Muscle of leg (tissue), 3 donors: ENCODE measurements at regions not wholly inside any gene's neighbourhood (a gene's known extent, or its start where the extent isn't known, plus 50 kb on each side); places are given as distances from the start of the nearest gene placed in this dataset.

Experiments
- DNase-seq: peaks from one replicate; pipeline ENCODE4 v3.0.0; 2013
- H3K27ac ChIP-seq: one replicate; pipeline ENCODE4 v1.5.1; 2013; ENCODE audit warnings: mild to moderate bottlenecking, low read length, control low read depth
- H3K27me3 ChIP-seq: one replicate; pipeline ENCODE4 v1.6.1; 2013; ENCODE audit warnings: low read length; ENCODE audit not compliant: control insufficient read depth, insufficient read depth
- H3K36me3 ChIP-seq: one replicate; pipeline ENCODE4 v1.6.1; 2013; ENCODE audit warnings: low read length; ENCODE audit not compliant: control insufficient read depth, insufficient read depth
- H3K4me1 ChIP-seq: one replicate; pipeline ENCODE4 v1.6.1; 2013; ENCODE audit warnings: low read length; ENCODE audit not compliant: control insufficient read depth, insufficient read depth
- H3K4me3 ChIP-seq: one replicate; pipeline ENCODE4 v1.5.1; 2013; ENCODE audit warnings: low read length, control low read depth
- H3K9me3 ChIP-seq: replicated peaks from 2 replicates; pipeline ENCODE4 v1.6.1; 2013; ENCODE audit warnings: low read depth, low read length; ENCODE audit not compliant: control insufficient read depth
- WGBS: methylation state at CpG from one replicate; pipeline ENCODE4 v1.1.5; 2013; ENCODE audit warnings: missing lambda C conversion rate; ENCODE audit not compliant: insufficient coverage; 5-methylcytosine and 5-hydroxymethylcytosine counted together

DNA sequence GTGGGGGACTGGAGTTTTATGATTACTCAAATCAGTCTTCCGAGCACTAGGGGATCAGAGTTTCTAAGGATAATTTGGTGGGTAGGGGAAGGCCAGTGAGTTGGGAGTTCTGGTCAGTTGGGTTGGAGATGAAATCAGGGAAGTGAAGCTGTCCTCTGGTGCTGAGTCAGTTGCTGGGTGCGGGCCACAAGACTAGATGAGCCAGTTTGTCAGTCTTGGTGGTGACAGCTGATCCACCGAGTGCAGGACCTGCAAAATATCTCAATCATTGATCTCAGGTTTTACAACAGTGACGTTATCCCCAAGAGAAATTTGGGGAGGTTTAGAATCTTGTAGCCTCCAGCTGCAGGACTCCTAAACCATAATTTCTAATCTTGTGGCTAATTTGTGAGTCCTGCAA lies 249.4 kb downstream of the FAM43A start:
- Histone ChIP-seq H3K27ac (peak overlapping the region; percentile 39), H3K27me3 (peaks cover 4% of the 10 kb centered on the region), H3K9me3 (peaks cover 5% of the 10 kb centered on the region), H3K36me3 (no peaks in the 10 kb centered on the region), H3K4me3 (no peak overlapping the region), H3K4me1 (peaks cover 41% of the 10 kb centered on the region)
- 92% methylated on average over 1 of the region's 4 CpGs for WGBS
- DNase-seq: no peak

DNA sequence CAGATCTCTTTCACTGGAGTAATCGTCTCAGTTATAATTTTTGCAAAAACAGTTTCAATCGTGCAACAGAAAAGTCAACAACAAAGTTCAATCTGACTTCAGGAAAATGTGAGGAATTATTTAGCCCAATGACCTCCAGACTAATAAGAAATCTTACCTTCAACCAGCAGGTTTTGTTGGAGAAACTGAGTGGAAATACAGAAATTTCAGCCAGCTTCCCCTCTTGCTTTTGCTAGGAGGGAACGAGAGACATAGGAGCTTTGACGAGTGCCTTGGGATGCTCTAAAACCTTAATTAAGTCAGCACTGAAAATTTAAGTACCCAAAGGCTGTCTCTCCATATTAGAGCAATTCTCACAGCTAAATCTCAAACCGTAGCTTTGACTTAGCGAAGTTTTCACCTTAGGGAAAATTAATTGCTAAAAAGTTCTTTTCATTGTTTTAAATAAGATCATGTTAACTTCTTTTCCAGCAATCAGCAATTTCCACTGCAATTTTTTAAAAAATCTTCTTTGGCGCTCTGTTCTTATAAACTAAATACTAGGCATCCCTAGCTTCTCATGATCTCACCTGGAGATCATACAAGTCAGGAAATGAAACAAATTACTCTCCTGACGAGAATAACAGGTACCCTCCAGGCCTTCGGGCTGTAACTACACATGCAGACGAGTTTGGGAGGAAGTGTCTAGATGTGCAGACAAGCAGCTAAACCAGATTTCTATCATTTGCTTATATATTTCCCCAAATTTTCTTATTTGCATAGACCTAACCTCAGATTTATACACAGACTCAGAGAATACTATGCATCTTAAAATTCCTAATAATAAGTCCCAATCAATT lies 250.2 kb downstream of the FAM43A start:
- Histone ChIP-seq H3K27ac (peak overlapping the region; percentile 47), H3K9me3 (peaks cover 5% of the 10 kb centered on the region), H3K4me1 (peaks cover 40% of the 10 kb centered on the region), H3K36me3 (no peaks in the 10 kb centered on the region), H3K27me3 (peaks cover 4% of the 10 kb centered on the region), H3K4me3 (no peak overlapping the region)
- peak; percentile 88 for DNase-seq
- WGBS: 69% methylated on average over 2 of the region's 10 CpGs

- H3K9me3 ChIP-seq: peaks cover 5% of the 10 kb centered on the region
- 41% methylated on average over 2 of the region's 4 CpGs for WGBS
- DNase-seq: no peak
- peak overlapping the region; percentile 47 for H3K27ac ChIP-seq
- no peaks in the 10 kb centered on the region for H3K36me3 ChIP-seq
- no peak overlapping the region for H3K4me3 ChIP-seq
- peaks cover 37% of the 10 kb centered on the region for H3K4me1 ChIP-seq
- peaks cover 4% of the 10 kb centered on the region for H3K27me3 ChIP-seq
Observed at GRCh38 chr3:194936659-194937058, 251.0 kb downstream of the FAM43A start.

DNA sequence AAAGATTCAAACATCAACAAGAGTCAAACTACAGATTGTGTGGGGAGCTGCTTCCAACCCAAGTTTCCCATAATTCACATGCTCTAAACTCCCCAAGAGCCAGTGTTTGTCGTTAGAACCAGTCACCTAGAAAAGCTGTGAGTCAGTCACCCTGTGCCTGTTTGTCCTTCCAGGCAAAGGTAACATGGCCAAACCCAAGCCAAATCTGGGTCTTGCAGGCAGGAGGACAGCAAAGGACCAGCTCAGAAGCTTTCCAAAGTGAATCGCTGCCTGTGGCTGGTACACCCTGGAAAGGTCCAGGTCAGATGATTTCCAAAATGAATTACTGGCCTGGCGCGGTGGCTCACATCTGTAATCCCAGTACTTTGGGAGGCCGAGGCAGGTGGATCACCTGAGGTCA lies 251.5 kb downstream of the FAM43A start:
- peaks cover 33% of the 10 kb centered on the region for H3K4me1 ChIP-seq
- peaks cover 4% of the 10 kb centered on the region for H3K27me3 ChIP-seq
- no peak overlapping the region for H3K4me3 ChIP-seq
- H3K36me3 ChIP-seq: no peaks in the 10 kb centered on the region
- no peak for DNase-seq
- H3K27ac ChIP-seq: peak overlapping the region; percentile 7
- H3K9me3 ChIP-seq: peaks cover 5% of the 10 kb centered on the region
- WGBS: 86% methylated on average over 5 of the region's 5 CpGs

DNA sequence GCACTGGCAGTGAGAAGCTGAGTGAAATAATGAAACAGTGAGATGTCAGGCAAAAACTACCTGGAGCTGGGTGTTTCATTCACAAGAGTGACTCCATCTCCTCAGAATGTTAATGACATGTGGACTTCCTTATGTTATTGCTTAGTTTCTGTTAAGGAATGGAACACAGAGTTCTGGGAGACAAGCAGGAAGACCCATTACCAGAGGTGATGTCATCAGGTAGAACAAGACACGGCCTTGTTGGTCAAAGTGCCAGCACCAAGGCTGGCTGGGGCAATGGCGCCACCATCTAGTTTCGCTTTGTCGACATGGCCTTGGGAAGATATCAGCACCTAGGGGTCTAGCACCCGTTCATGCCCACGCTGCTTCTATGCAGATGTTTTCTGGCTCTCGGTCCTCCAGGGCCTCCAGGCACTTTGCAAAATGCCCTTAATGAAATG lies 252.2 kb downstream of the FAM43A start:
- 92% methylated on average over 7 of the region's 7 CpGs for WGBS
- no peaks in the 10 kb centered on the region for H3K36me3 ChIP-seq
- no peak for DNase-seq

GRCh38 chr3:194938845-194939531 lies 253.3 kb downstream of the FAM43A start:
- no peak overlapping the region for H3K27ac ChIP-seq
- peaks cover 33% of the 10 kb centered on the region for H3K4me1 ChIP-seq
- WGBS: 75% methylated on average over 5 of the region's 8 CpGs
- no peak overlapping the region for H3K4me3 ChIP-seq
- H3K27me3 ChIP-seq: no peaks in the 10 kb centered on the region
- peak; percentile 73 for DNase-seq
- H3K36me3 ChIP-seq: no peaks in the 10 kb centered on the region
- H3K9me3 ChIP-seq: no peaks in the 10 kb centered on the region

More for the DNA sequence above, 252.2 kb downstream of the FAM43A start:
- H3K27ac ChIP-seq: no peak overlapping the region
- no peak overlapping the region for H3K4me3 ChIP-seq
- peaks cover 4% of the 10 kb centered on the region for H3K27me3 ChIP-seq
- H3K4me1 ChIP-seq: peaks cover 33% of the 10 kb centered on the region
- peaks cover 2% of the 10 kb centered on the region for H3K9me3 ChIP-seq

GRCh38 chr3:194939532-194939909 lies 253.8 kb downstream of the FAM43A start:
- Histone ChIP-seq H3K27ac (no peak overlapping the region), H3K4me1 (peaks cover 33% of the 10 kb centered on the region), H3K27me3 (no peaks in the 10 kb centered on the region), H3K9me3 (no peaks in the 10 kb centered on the region), H3K36me3 (no peaks in the 10 kb centered on the region), H3K4me3 (no peak overlapping the region)
- DNase-seq: no peak
- WGBS: 81% methylated on average over 5 of the region's 6 CpGs

DNA sequence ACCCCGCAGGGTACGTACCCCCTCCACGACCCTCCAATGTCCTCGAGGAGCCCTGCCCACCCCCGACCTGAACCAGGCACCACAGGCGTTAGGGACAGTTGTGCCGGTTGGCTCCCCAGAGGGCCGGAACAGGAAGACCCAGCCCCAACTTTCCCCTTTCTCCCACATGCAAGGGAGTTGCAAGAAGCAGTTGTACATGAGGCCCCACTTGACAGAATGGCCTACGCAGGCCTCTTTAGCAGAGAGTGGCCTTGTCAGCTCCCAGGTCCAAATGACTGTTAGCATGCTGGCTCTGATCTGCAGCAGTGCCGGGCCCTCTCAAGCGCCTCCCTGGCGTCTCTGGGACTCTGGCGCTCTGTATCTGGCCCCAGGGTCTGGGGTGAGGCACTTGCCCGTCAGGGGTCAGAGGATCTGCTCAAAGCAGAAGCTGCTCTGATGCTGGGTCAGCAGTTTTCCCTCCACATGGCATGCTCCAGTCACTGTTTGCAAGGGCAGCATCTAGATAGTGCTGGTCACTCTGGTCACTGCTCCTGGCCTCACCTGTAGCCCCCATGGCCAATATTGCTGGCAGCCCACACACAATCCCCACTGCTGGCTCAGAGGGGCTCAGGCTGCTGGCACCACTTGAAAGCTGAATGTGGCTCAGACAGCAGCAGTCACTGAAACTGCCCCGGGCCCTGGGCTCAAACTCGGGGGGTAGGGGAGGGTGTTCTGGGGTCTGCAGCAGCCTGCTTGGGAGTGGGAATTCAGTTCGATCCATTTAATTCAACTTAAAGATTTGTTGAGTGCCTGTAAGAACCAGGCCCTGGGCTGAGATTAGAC lies 254.5 kb downstream of the FAM43A start:
- Histone ChIP-seq H3K4me1 (peaks cover 28% of the 10 kb centered on the region), H3K27ac (no peak overlapping the region), H3K9me3 (no peaks in the 10 kb centered on the region), H3K4me3 (no peak overlapping the region), H3K27me3 (no peaks in the 10 kb centered on the region), H3K36me3 (no peaks in the 10 kb centered on the region)
- DNase-seq: no peak
- 86% methylated on average over 16 of the region's 17 CpGs for WGBS

DNA sequence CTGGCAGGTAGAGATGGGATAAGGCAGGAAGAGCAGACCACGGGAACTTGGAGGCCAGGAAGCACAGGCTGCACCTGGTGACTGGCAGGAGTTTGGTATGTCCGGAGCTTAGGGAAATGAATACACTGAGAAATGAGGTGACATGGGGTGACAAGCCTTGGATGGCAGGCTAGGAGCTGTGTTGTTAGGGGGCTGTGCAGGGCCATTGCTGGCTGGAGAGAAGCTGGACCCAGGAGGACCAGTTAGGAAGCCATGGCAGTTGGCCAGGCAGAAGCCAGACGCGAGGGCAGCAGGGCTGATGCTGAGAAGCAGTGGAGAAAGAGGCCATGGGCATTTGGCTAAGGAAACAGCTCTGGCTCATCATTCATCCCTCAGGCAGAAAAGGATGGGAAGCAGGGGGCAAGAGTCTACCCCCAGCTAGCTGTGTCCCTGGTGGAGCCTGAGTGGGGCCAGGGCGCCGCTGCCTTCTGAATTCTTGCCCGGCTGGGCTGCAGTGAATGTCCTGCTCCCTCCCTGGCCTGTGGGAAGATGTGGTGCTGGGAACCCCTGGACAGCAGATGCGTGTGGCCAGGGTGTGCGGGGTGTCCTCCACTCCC lies 255.8 kb downstream of the FAM43A start:
- Histone ChIP-seq H3K27me3 (no peaks in the 10 kb centered on the region), H3K4me3 (no peak overlapping the region), H3K27ac (no peak overlapping the region), H3K4me1 (peaks cover 26% of the 10 kb centered on the region), H3K36me3 (no peaks in the 10 kb centered on the region), H3K9me3 (no peaks in the 10 kb centered on the region)
- DNase-seq: no peak
- WGBS: 74% methylated on average over 6 of the region's 9 CpGs
